H9 (cell line): ENCODE measurements at regions not wholly inside any gene's neighbourhood (a gene's known extent, or its start where the extent isn't known, plus 50 kb on each side); places are given as distances from the start of the nearest gene placed in this dataset.

Experiments
- DNase-seq: peaks from one replicate; pipeline ENCODE4 v3.0.0-alpha.2; 2017
- H2AFZ ChIP-seq: one replicate; pipeline ENCODE4 v1.6.1; 2013; ENCODE audit warnings: mild to moderate bottlenecking, low read length, control low read depth, moderate library complexity
- H2AK5ac ChIP-seq: 2 replicates; pipeline ENCODE4 v1.6.1; 2013; ENCODE audit warnings: low read length, control low read depth, mixed read lengths; ENCODE audit not compliant: insufficient read length
- H2BK120ac ChIP-seq: one replicate; pipeline ENCODE4 v1.6.1; 2013; ENCODE audit warnings: low read depth, mild to moderate bottlenecking, low read length, control low read depth, inconsistent platforms; ENCODE audit not compliant: poor library complexity, severe bottlenecking
- H2BK12ac ChIP-seq: 2 replicates; pipeline ENCODE4 v1.6.1; 2013; ENCODE audit warnings: low read length, control low read depth, mixed read lengths, low read depth; ENCODE audit not compliant: insufficient read length
- H2BK15ac ChIP-seq: 2 replicates; pipeline ENCODE4 v1.6.1; 2013; ENCODE audit warnings: low read depth, low read length, control low read depth
- H2BK20ac ChIP-seq: one replicate; pipeline ENCODE4 v1.6.1; 2013; ENCODE audit warnings: low read depth, mild to moderate bottlenecking, low read length, control low read depth, inconsistent platforms; ENCODE audit not compliant: poor library complexity, severe bottlenecking
- H2BK5ac ChIP-seq: 2 replicates; pipeline ENCODE4 v1.6.1; 2013; ENCODE audit warnings: low read length, control low read depth, mixed read lengths; ENCODE audit not compliant: insufficient read length
- H3K14ac ChIP-seq: 2 replicates; pipeline ENCODE4 v1.6.1; 2013; ENCODE audit warnings: low read length, control low read depth; ENCODE audit not compliant: insufficient read depth
- H3K18ac ChIP-seq: 2 replicates; pipeline ENCODE4 v1.6.1; 2013; ENCODE audit warnings: low read depth, mild to moderate bottlenecking, mixed read lengths, low read length, control low read depth; ENCODE audit not compliant: insufficient read length
- H3K23ac ChIP-seq: 2 replicates; pipeline ENCODE4 v1.6.1; 2013; ENCODE audit warnings: low read length, control low read depth, mixed read lengths, low read depth; ENCODE audit not compliant: insufficient read length
- H3K23me2 ChIP-seq: 2 replicates; pipeline ENCODE4 v1.6.1; 2013; ENCODE audit warnings: low read depth, mild to moderate bottlenecking, mixed read lengths, low read length, control low read depth; ENCODE audit not compliant: insufficient read length, poor library complexity, severe bottlenecking
- H3K27ac ChIP-seq: 2 replicates; pipeline ENCODE4 v1.5.1; 2013; ENCODE audit warnings: low read length, control low read depth, mixed read lengths, low read depth; ENCODE audit not compliant: insufficient read length
- H3K27me3 ChIP-seq: 2 replicates; pipeline ENCODE4 v1.6.1; 2013; ENCODE audit warnings: low read length, control low read depth, inconsistent platforms; ENCODE audit not compliant: insufficient read depth
- H3K4ac ChIP-seq: 2 replicates; pipeline ENCODE4 v1.6.1; 2013; ENCODE audit warnings: low read depth, mild to moderate bottlenecking, control low read depth, inconsistent platforms, low read length, moderate library complexity
- H3K4me1 ChIP-seq: 2 replicates; pipeline ENCODE4 v1.6.1; 2013; ENCODE audit warnings: low read length, control low read depth, inconsistent platforms; ENCODE audit not compliant: insufficient read depth
- H3K4me2 ChIP-seq: 2 replicates; pipeline ENCODE4 v1.6.1; 2013; ENCODE audit warnings: low read length, control low read depth, mixed read lengths; ENCODE audit not compliant: insufficient read length, insufficient read depth
- H3K56ac ChIP-seq: 2 replicates; pipeline ENCODE4 v1.6.1; 2013; ENCODE audit warnings: low read depth, mild to moderate bottlenecking, mixed read lengths, low read length, control low read depth; ENCODE audit not compliant: insufficient read length
- H3K79me1 ChIP-seq: 2 replicates; pipeline ENCODE4 v1.6.1; 2013; ENCODE audit warnings: low read depth, mild to moderate bottlenecking, moderate library complexity, low read length, control low read depth, inconsistent platforms; ENCODE audit not compliant: insufficient read depth, poor library complexity, severe bottlenecking
- H3K79me2 ChIP-seq: 2 replicates; pipeline ENCODE4 v1.6.1; 2013; ENCODE audit warnings: low read length, control low read depth, inconsistent platforms; ENCODE audit not compliant: insufficient read depth
- H3K9ac ChIP-seq: 2 replicates; pipeline ENCODE4 v1.6.1; 2013; ENCODE audit warnings: low read length, control low read depth, mixed read lengths; ENCODE audit not compliant: insufficient read length; ENCODE audit errors: extremely low read depth
- H3K9me3 ChIP-seq: one replicate; pipeline ENCODE4 v1.6.1; 2013; ENCODE audit warnings: low read depth, low read length, inconsistent platforms; ENCODE audit not compliant: control insufficient read depth
- H3T11ph ChIP-seq: one replicate; pipeline ENCODE4 v1.6.1; 2013; ENCODE audit warnings: mild to moderate bottlenecking, low read length, control low read depth, inconsistent platforms
- H4K20me1 ChIP-seq: one replicate; pipeline ENCODE4 v1.6.1; 2013; ENCODE audit not compliant: control insufficient read depth, insufficient read length, insufficient read depth
- H4K5ac ChIP-seq: 2 replicates; pipeline ENCODE4 v1.6.1; 2013; ENCODE audit warnings: low read depth, mild to moderate bottlenecking, mixed read lengths, low read length, control low read depth; ENCODE audit not compliant: insufficient read length
- H4K8ac ChIP-seq: replicated peaks from 2 replicates; pipeline ENCODE4 v1.6.1; 2013; ENCODE audit warnings: low read length, control low read depth, mixed read lengths, low read depth; ENCODE audit not compliant: insufficient read length
- H4K91ac ChIP-seq: 2 replicates; pipeline ENCODE4 v1.6.1; 2013; ENCODE audit warnings: low read depth, mild to moderate bottlenecking, moderate library complexity, mixed read lengths, low read length, control low read depth; ENCODE audit not compliant: insufficient read length
- H3K27ac Mint-ChIP-seq, 3 experiments: 2 replicates in 2 of 3; 3 replicates in 1 of 3; pipeline ENCODE4 v1.8.0; 2020 to 2021; ENCODE audit warnings: mixed read lengths in 3 of 3, mild to moderate bottlenecking in 1 of 3, moderate library complexity in 1 of 3
- H3K27me3 Mint-ChIP-seq: 2 replicates; pipeline ENCODE4 v1.8.0; 2021; ENCODE audit warnings: low read depth, mild to moderate bottlenecking, moderate library complexity, mixed read lengths
- H3K36me3 Mint-ChIP-seq, 3 experiments: 2 replicates in 2 of 3; 3 replicates in 1 of 3; pipeline ENCODE4 v1.8.0; 2020 to 2021; ENCODE audit warnings: low read depth in 3 of 3, mixed read lengths in 3 of 3; ENCODE audit not compliant: insufficient read depth in 1 of 3
- H3K4me1 Mint-ChIP-seq, 2 experiments: 2 replicates each; pipeline ENCODE4 v1.8.0; 2020; ENCODE audit warnings: mixed read lengths in 2 of 2
- H3K4me3 Mint-ChIP-seq, 2 experiments: 2 replicates in 1 of 2; 3 replicates in 1 of 2; pipeline ENCODE4 v1.8.0; 2020 to 2021; ENCODE audit warnings: mild to moderate bottlenecking in 2 of 2, mixed read lengths in 2 of 2, moderate library complexity in 1 of 2
- H3K9me3 Mint-ChIP-seq, 2 experiments: 2 replicates in 1 of 2; 3 replicates in 1 of 2; pipeline ENCODE4 v1.8.0; 2020; ENCODE audit warnings: mild to moderate bottlenecking in 2 of 2, mixed read lengths in 2 of 2, moderate library complexity in 1 of 2
- CTCF ChIP-seq: fragments of 200-600 bp; sonication (generic); conservative IDR thresholded peaks from 3 replicates; pipeline ENCODE4 v1.8.0; 2021; ENCODE audit warnings: antibody characterized with exemption, mild to moderate bottlenecking
- WGBS: extraction: QIAGEN DNeasy Blood & Tissue Kit; methylation state at CpG from one replicate; pipeline ENCODE4 v1.1.7; 2013; ENCODE audit warnings: missing lambda C conversion rate, low lambda C conversion rate, mixed read lengths; ENCODE audit not compliant: insufficient read length; ENCODE audit errors: extremely low coverage; 5-methylcytosine and 5-hydroxymethylcytosine counted together

- Histone ChIP-seq H2BK12ac (no peak overlapping the region), H2AK5ac (no peak overlapping the region), H2BK15ac (no peak overlapping the region), H3K79me1 (no peaks in the 10 kb centered on the region), H2BK120ac (no peak overlapping the region), H3K14ac (no peak overlapping the region), H3K23ac (no peak overlapping the region), H2AFZ (no peak overlapping the region), H4K20me1 (no peaks in the 10 kb centered on the region), H2BK20ac (no peak overlapping the region), H3T11ph (no peak overlapping the region), H4K91ac (no peak overlapping the region), H3K4ac (no peak overlapping the region), H3K56ac (no peak overlapping the region), H3K23me2 (no peaks in the 10 kb centered on the region), H3K9me3 (no peaks in the 10 kb centered on the region), H3K4me2 (no peak overlapping the region), H4K5ac (no peak overlapping the region), H3K27me3 (no peaks in the 10 kb centered on the region), H3K9ac (no peak overlapping the region), H3K79me2 (no peaks in the 10 kb centered on the region), H4K8ac (no peak overlapping the region), H2BK5ac (no peak overlapping the region), H3K4me1 (no peaks in the 10 kb centered on the region; the same call in 1 of the 2 replicates), H3K18ac (no peak overlapping the region), H3K27ac (no peak overlapping the region)
- H3K4me1 Mint-ChIP-seq = no peaks in the 10 kb centered on the region
- no peak overlapping the region for H3K4me3 Mint-ChIP-seq
- H3K27ac Mint-ChIP-seq = no peak overlapping the region
- no CpG with 5 or more reads among the region's 4 CpGs for WGBS
- no peak for TF ChIP-seq CTCF
- H3K27me3 Mint-ChIP-seq = no peaks in the 10 kb centered on the region
- peaks cover 0 to 5% (median 0%) of the 10 kb centered on the region in 3 experiments; a peak in 3 of 7 replicates for H3K36me3 Mint-ChIP-seq
- DNase-seq = no peak
- no peaks in the 10 kb centered on the region; a peak in 1 of 5 replicates for H3K9me3 Mint-ChIP-seq
Measured at GRCh38 chr13:69213396-69213795, 894.2 kb upstream of the ATXN8OS start.
